A549 (cell line): ENCODE measurements at regions not wholly inside any gene's neighbourhood (a gene's known extent, or its start where the extent isn't known, plus 50 kb on each side); places are given as distances from the start of the nearest gene placed in this dataset.

Experiments used
- MAZ ChIP-seq: fragments of 150-350 bp; IDR thresholded peaks from 2 replicates; pipeline ENCODE4 v1.6.1; 2014; ENCODE audit warnings: antibody characterized with exemption, low read depth, low read length, borderline replicate concordance
- NFE2L2 ChIP-seq: fragments of 150-350 bp; conservative IDR thresholded peaks from 2 replicates; pipeline ENCODE4 v1.6.1; 2014; ENCODE audit warnings: low read length
- TF ChIP-seq, protein P1 (sequence below): fragments of >200 bp; sonication (Bioruptor Twin); formaldehyde crosslinking; IDR thresholded peaks from 3 replicates; pipeline ENCODE4 v1.5.1; 2016
- TF ChIP-seq, protein P2 (sequence below): IDR thresholded peaks from 2 replicates; pipeline ENCODE4 v1.6.1; 2012

DNA sequence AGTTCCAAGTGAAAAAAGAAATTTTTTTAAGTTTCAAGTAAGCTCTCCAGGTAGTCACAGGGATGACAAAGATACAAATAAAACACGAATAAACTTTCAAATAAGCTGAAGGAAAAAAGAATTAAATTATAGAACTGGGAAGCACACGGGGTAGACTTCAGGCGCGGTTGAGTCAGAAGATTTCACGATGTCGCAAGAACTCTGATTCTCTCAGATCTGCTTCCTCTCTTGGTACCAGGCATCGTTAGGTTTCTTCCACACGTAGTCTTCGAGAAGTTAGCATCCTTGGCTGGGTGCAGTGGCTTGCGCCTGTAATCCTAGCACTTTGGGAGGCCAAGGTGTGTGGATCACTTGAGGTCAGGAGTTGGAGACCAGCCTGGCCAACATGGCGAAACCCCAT lies 784.1 kb upstream of the RBFOX1 start:
- TF ChIP-seq MAZ: no peak
- TF ChIP-seq, protein P1, sequence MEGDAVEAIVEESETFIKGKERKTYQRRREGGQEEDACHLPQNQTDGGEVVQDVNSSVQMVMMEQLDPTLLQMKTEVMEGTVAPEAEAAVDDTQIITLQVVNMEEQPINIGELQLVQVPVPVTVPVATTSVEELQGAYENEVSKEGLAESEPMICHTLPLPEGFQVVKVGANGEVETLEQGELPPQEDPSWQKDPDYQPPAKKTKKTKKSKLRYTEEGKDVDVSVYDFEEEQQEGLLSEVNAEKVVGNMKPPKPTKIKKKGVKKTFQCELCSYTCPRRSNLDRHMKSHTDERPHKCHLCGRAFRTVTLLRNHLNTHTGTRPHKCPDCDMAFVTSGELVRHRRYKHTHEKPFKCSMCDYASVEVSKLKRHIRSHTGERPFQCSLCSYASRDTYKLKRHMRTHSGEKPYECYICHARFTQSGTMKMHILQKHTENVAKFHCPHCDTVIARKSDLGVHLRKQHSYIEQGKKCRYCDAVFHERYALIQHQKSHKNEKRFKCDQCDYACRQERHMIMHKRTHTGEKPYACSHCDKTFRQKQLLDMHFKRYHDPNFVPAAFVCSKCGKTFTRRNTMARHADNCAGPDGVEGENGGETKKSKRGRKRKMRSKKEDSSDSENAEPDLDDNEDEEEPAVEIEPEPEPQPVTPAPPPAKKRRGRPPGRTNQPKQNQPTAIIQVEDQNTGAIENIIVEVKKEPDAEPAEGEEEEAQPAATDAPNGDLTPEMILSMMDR: no peak
- no peak for TF ChIP-seq NFE2L2
- TF ChIP-seq, protein P2, sequence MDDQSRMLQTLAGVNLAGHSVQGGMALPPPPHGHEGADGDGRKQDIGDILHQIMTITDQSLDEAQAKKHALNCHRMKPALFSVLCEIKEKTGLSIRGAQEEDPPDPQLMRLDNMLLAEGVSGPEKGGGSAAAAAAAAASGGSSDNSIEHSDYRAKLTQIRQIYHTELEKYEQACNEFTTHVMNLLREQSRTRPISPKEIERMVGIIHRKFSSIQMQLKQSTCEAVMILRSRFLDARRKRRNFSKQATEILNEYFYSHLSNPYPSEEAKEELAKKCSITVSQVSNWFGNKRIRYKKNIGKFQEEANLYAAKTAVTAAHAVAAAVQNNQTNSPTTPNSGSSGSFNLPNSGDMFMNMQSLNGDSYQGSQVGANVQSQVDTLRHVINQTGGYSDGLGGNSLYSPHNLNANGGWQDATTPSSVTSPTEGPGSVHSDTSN: no peak
